ENCODE measurements at regions not wholly inside any gene's neighbourhood (a gene's known extent, or its start where the extent isn't known, plus 50 kb on each side); places are given as distances from the start of the nearest gene placed in this dataset.

- Histone ChIP-seq H4K91ac (ENCODE audit: low read depth, low read length) (no peak overlapping the region), H3K9me3 (ENCODE audit: insufficient read depth, low read depth, low read length) (peaks cover 2% of the 10 kb centered on the region), H3K4me3 (ENCODE audit: low read depth, low read length) (no peak overlapping the region), H2BK12ac (ENCODE audit: low read length) (no peak overlapping the region), H3K79me2 (ENCODE audit: control insufficient read depth, insufficient read depth, low read length, poor library complexity) (no peaks in the 10 kb centered on the region), H3K4me1 (ENCODE audit: control insufficient read depth in 1 of 2, insufficient read depth in 2 of 2, low read length in 2 of 2) (peaks cover 0 to 4% of the 10 kb centered on the region in 2 experiments), H3K9ac (ENCODE audit: low read length) (no peak overlapping the region), H2BK120ac (ENCODE audit: insufficient read depth, low read length, poor library complexity) (no peak overlapping the region), H3K18ac (ENCODE audit: low read length) (no peak overlapping the region), H3K23ac (ENCODE audit: low read length) (no peak overlapping the region), H3K27ac (ENCODE audit: low read depth, low read length) (no peak overlapping the region), H3K79me1 (ENCODE audit: low read length) (no peaks in the 10 kb centered on the region), H2AK5ac (ENCODE audit: low read length) (no peak overlapping the region), H2AFZ (ENCODE audit: insufficient read depth, low read length, poor library complexity) (no peak overlapping the region), H2BK5ac (ENCODE audit: low read depth, low read length, poor library complexity) (no peak overlapping the region), H4K12ac (ENCODE audit: low read depth, low read length) (no peak overlapping the region), H4K8ac (ENCODE audit: low read depth, low read length) (no peak overlapping the region), H3K14ac (ENCODE audit: low read length) (no peak overlapping the region), H3K4ac (ENCODE audit: low read depth, low read length) (no peak overlapping the region), H3K4me2 (ENCODE audit: low read length) (no peak overlapping the region), H3K36me3 (ENCODE audit: control insufficient read depth in 1 of 2, insufficient read depth in 2 of 2, low read length in 2 of 2) (no peaks in the 10 kb centered on the region), H3K27me3 (ENCODE audit: insufficient read depth, low read length) (no peaks in the 10 kb centered on the region)
- no CpG with 5 or more reads among the region's 3 CpGs for WGBS (ENCODE audit: extremely low coverage, insufficient coverage, insufficient read length)
- DNase-seq = no peak
These were observed 155.5 kb upstream of the GDF10 start for GRCh38 chr10:47144525-47144924.

GRCh38 chr10:47145290-47145934, 154.6 kb upstream of the GDF10 start:
- H2AFZ ChIP-seq (ENCODE audit: insufficient read depth, low read length, poor library complexity) = no peak overlapping the region
- H2BK12ac ChIP-seq (ENCODE audit: low read length) = no peak overlapping the region
- H3K27ac ChIP-seq (ENCODE audit: low read depth, low read length) = no peak overlapping the region
- WGBS (ENCODE audit: extremely low coverage, insufficient coverage, insufficient read length) = no CpG with 5 or more reads among the region's 5 CpGs
- peaks cover 2% of the 10 kb centered on the region for H3K9me3 ChIP-seq (ENCODE audit: insufficient read depth, low read depth, low read length)
- no peak overlapping the region for H3K14ac ChIP-seq (ENCODE audit: low read length)
- DNase-seq = no peak
- H3K36me3 ChIP-seq (ENCODE audit: control insufficient read depth in 1 of 2, insufficient read depth in 2 of 2, low read length in 2 of 2) = no peaks in the 10 kb centered on the region
- no peaks in the 10 kb centered on the region for H3K79me2 ChIP-seq (ENCODE audit: control insufficient read depth, insufficient read depth, low read length, poor library complexity)
- H2AK5ac ChIP-seq (ENCODE audit: low read length) = no peak overlapping the region
- no peak overlapping the region for H4K8ac ChIP-seq (ENCODE audit: low read depth, low read length)
- no peak overlapping the region for H3K18ac ChIP-seq (ENCODE audit: low read length)
- no peak overlapping the region for H3K4ac ChIP-seq (ENCODE audit: low read depth, low read length)
- no peak overlapping the region for H4K12ac ChIP-seq (ENCODE audit: low read depth, low read length)
- no peak overlapping the region for H2BK5ac ChIP-seq (ENCODE audit: low read depth, low read length, poor library complexity)
- H3K27me3 ChIP-seq (ENCODE audit: insufficient read depth, low read length) = no peaks in the 10 kb centered on the region
- no peak overlapping the region for H3K23ac ChIP-seq (ENCODE audit: low read length)
- H3K4me3 ChIP-seq (ENCODE audit: low read depth, low read length) = no peak overlapping the region
- no peak overlapping the region for H3K4me2 ChIP-seq (ENCODE audit: low read length)
- H4K91ac ChIP-seq (ENCODE audit: low read depth, low read length) = no peak overlapping the region
- no peaks in the 10 kb centered on the region for H3K79me1 ChIP-seq (ENCODE audit: low read length)
- no peak overlapping the region for H3K9ac ChIP-seq (ENCODE audit: low read length)
- no peak overlapping the region for H2BK120ac ChIP-seq (ENCODE audit: insufficient read depth, low read length, poor library complexity)
- H3K4me1 ChIP-seq (ENCODE audit: control insufficient read depth in 1 of 2, insufficient read depth in 2 of 2, low read length in 2 of 2) = peaks cover 0 to 4% of the 10 kb centered on the region in 2 experiments

- no CpG with 5 or more reads among the region's 3 CpGs for WGBS (ENCODE audit: extremely low coverage, insufficient coverage, insufficient read length)
- Histone ChIP-seq H2AK5ac (ENCODE audit: low read length) (no peak overlapping the region), H3K23ac (ENCODE audit: low read length) (no peak overlapping the region), H3K9ac (ENCODE audit: low read length) (no peak overlapping the region), H2AFZ (ENCODE audit: insufficient read depth, low read length, poor library complexity) (no peak overlapping the region), H3K9me3 (ENCODE audit: insufficient read depth, low read depth, low read length) (peaks cover 4% of the 10 kb centered on the region), H3K4me1 (ENCODE audit: control insufficient read depth in 1 of 2, insufficient read depth in 2 of 2, low read length in 2 of 2) (peaks cover 0 to 4% of the 10 kb centered on the region in 2 experiments), H3K27me3 (ENCODE audit: insufficient read depth, low read length) (no peaks in the 10 kb centered on the region), H3K4me3 (ENCODE audit: low read depth, low read length) (no peak overlapping the region), H3K79me1 (ENCODE audit: low read length) (no peaks in the 10 kb centered on the region), H3K14ac (ENCODE audit: low read length) (no peak overlapping the region), H3K4ac (ENCODE audit: low read depth, low read length) (no peak overlapping the region), H4K8ac (ENCODE audit: low read depth, low read length) (no peak overlapping the region), H2BK12ac (ENCODE audit: low read length) (no peak overlapping the region), H2BK120ac (ENCODE audit: insufficient read depth, low read length, poor library complexity) (no peak overlapping the region), H4K12ac (ENCODE audit: low read depth, low read length) (no peak overlapping the region), H3K36me3 (ENCODE audit: control insufficient read depth in 1 of 2, insufficient read depth in 2 of 2, low read length in 2 of 2) (no peaks in the 10 kb centered on the region), H3K18ac (ENCODE audit: low read length) (no peak overlapping the region), H3K79me2 (ENCODE audit: control insufficient read depth, insufficient read depth, low read length, poor library complexity) (no peaks in the 10 kb centered on the region), H3K4me2 (ENCODE audit: low read length) (no peak overlapping the region), H2BK5ac (ENCODE audit: low read depth, low read length, poor library complexity) (no peak overlapping the region), H3K27ac (ENCODE audit: low read depth, low read length) (no peak overlapping the region), H4K91ac (ENCODE audit: low read depth, low read length) (no peak overlapping the region)
- no peak for DNase-seq
These were observed 153.4 kb upstream of the GDF10 start for GRCh38 chr10:47146572-47146971.

GRCh38 chr10:47147186-47147585, 152.8 kb upstream of the GDF10 start:
- H3K79me2 ChIP-seq (ENCODE audit: control insufficient read depth, insufficient read depth, low read length, poor library complexity) = no peaks in the 10 kb centered on the region
- no peak overlapping the region for H3K14ac ChIP-seq (ENCODE audit: low read length)

More at GRCh38 chr10:47147186-47147585, 152.8 kb upstream of the GDF10 start:
- Histone ChIP-seq H2AK5ac (ENCODE audit: low read length) (no peak overlapping the region), H3K79me1 (ENCODE audit: low read length) (no peaks in the 10 kb centered on the region), H3K9me3 (ENCODE audit: insufficient read depth, low read depth, low read length) (peaks cover 4% of the 10 kb centered on the region), H3K9ac (ENCODE audit: low read length) (no peak overlapping the region), H3K27me3 (ENCODE audit: insufficient read depth, low read length) (no peaks in the 10 kb centered on the region), H4K8ac (ENCODE audit: low read depth, low read length) (no peak overlapping the region), H3K4ac (ENCODE audit: low read depth, low read length) (no peak overlapping the region), H2BK120ac (ENCODE audit: insufficient read depth, low read length, poor library complexity) (no peak overlapping the region), H2BK5ac (ENCODE audit: low read depth, low read length, poor library complexity) (no peak overlapping the region), H2BK12ac (ENCODE audit: low read length) (no peak overlapping the region), H3K4me3 (ENCODE audit: low read depth, low read length) (no peak overlapping the region), H4K12ac (ENCODE audit: low read depth, low read length) (no peak overlapping the region), H3K23ac (ENCODE audit: low read length) (no peak overlapping the region), H3K4me2 (ENCODE audit: low read length) (no peak overlapping the region), H3K4me1 (ENCODE audit: control insufficient read depth in 1 of 2, insufficient read depth in 2 of 2, low read length in 2 of 2) (peaks cover 0 to 4% of the 10 kb centered on the region in 2 experiments), H3K27ac (ENCODE audit: low read depth, low read length) (no peak overlapping the region), H2AFZ (ENCODE audit: insufficient read depth, low read length, poor library complexity) (no peak overlapping the region), H4K91ac (ENCODE audit: low read depth, low read length) (no peak overlapping the region), H3K36me3 (ENCODE audit: control insufficient read depth in 1 of 2, insufficient read depth in 2 of 2, low read length in 2 of 2) (no peaks in the 10 kb centered on the region), H3K18ac (ENCODE audit: low read length) (no peak overlapping the region)
- DNase-seq = no peak
